GM21528 (cell line): ENCODE measurements at regions not wholly inside any gene's neighbourhood (a gene's known extent, or its start where the extent isn't known, plus 50 kb on each side); places are given as distances from the start of the nearest gene placed in this dataset.

ENCODE experiments used
- ATAC-seq: cut with Tn5 transposase; IDR thresholded peaks from one replicate; pipeline ENCODE4 v1.9.1; 2021; ENCODE audit warnings: mild to moderate bottlenecking, moderate library complexity; ENCODE audit not compliant: unreplicated experiment, low FRiP score

GRCh38 chr3:189449084-189449483, 182.1 kb upstream of the TP63 start:
- no peak for ATAC-seq

DNA sequence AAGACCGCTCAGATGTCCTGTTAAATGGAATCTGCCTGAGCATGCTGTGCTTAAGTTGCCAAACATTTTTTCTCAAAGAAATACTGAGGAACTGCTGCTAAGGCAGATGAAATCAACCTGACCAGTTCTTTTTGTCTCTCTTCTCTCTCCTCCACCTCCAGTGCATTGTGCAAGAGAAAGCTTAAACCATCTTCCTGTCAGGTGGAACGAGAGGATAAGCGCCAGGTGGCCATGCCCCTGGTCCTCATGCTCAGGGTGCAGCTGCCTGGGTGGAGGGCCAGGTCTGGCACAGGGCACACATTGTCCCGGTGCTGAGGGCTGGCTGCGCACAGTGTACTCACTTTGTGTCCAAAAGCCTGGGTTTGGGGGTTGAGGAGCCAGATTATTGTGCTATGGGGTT, 176.2 kb upstream of the TP63 start:
- ATAC-seq: no peak

- ATAC-seq: no peak
These were observed 175.4 kb upstream of the TP63 start for GRCh38 chr3:189455641-189456417.

DNA sequence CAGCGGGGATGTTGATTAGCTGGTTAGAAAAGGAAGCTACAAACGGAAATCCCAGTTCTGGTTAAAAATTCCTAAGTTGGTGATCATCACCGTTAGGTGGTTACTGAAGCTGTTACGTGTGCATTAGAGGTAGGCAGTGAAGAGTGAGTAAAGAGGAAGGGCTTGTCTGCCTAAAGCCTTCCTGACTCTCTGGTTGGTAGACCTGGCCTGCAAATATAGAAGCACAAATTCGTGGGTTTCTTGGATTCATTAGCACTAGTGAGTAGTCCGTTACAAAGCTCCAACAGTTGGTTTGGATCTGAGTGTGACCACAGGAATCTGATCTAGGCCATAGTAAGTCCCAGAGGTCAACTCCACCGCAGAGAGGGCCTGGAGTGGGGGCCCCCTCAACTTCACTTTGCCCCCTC, 174.0 kb upstream of the TP63 start:
- ATAC-seq: no peak

DNA sequence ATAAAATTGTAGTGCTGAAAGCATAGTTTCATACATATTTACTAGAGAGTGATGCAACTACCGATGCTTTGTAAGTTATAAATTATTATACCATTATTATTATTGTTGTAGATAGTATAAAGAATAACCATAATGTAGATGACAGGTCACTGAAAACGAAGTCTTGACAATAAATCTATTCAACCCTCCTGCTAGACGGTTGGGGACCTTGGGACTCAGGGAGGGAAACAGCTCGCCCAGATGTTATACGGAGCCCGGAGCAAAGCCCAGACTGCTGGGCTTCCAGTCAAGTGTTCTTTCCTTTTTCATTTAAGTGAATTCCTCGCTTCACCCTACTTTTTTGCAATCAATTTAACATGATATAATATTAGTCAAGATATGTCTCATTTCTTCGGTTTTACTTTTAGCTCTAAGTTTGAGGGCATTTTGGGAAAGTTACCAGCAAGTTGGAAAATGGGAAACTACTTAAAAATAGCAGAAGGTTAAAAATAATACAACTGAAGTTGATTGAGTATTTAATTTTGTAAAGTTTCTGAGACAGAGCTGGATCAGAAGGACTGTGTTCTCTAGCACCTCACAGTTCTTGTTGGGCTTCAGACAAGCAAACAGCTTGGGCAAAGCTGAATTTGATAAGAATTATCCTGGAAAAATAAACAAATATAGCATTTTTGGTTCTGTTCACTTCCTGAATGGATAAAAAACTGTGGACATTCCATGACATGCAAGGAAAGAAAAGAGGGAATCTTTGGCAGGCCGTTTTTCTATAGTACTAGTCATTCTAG, 173.4 kb upstream of the TP63 start:
- no peak for ATAC-seq

DNA sequence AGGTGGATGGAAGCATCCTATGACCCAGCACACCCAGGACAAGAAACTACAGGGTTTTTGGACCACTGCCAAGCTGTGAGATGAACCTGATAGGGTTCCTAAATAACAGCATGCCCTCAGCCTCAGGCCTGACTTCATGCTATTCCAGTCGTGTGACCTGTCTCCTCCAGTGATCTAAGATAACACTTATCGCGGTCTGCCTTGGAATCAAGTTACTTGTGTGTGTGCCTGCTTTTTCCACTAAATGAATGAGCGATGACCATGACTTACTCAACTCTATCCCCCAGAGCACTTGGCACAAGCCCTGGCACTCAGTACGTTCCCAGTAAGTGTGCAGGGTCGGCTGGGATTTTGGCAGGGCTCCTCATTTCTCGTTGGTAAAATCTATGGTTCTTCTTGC, 172.7 kb upstream of the TP63 start:
- ATAC-seq: no peak

GRCh38 chr3:189459231-189459630, 172.0 kb upstream of the TP63 start:
- no peak for ATAC-seq

DNA sequence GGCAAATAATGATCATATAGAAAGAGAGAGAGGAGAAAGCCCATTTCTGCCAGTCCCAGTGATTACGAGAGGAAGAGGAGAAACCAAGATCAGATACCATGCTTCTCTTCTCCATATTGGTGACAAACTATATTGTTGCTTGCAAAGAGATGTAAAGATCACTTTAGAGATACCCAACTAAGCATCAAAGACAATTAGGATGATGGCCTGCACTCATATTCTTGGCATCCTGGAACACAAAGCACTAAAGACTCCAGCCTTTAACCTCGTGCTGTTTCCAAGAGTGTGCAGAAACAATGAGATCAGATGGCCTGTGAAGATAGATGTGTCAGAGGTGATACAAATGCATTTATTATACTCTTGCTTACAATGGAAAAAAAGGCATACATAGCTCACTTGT, 170.7 kb upstream of the TP63 start:
- ATAC-seq: no peak

DNA sequence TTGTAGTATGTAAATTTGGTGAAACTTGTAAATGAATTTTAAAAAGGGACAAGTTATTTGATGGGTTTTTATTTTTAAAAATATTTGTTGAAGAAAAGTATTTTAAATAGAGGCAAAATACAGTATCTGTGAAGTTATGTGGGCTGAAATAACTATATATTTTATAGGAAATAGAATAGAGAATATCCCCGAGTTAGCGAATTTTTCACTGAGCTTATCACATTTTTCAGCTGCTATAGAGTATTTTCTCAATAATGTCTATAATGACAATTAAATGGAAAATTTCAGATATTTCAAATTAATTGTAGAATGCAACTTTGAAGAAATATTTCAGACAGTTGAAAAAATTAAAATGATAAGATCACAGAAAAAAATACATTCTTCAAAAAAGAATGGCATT, 166.4 kb upstream of the TP63 start:
- no peak for ATAC-seq

- ATAC-seq: no peak
These were observed 165.2 kb upstream of the TP63 start for GRCh38 chr3:189466004-189466403.

- ATAC-seq: no peak
These were observed 163.7 kb upstream of the TP63 start for GRCh38 chr3:189467451-189467850.

DNA sequence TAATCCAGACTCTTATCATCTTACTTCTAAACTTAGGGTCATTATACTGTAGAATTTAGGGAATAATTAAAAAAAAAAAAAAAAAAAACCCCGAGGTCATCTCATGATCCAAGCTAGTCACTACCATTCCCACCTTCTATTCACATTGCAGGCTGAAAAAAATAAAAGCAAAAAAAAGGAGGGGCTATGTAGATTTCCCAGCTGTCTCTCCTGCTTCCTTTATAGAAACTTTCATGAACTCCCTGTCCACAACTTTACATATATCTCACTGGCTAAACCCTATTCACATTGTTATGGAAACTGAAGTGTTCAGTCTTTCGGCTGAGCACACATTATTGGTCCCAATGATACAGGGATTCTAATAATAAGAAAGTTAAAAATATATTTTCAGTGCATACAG, 156.2 kb upstream of the TP63 start:
- ATAC-seq: no peak

- no peak for ATAC-seq
These were observed 153.6 kb upstream of the TP63 start for GRCh38 chr3:189477614-189478013.

GRCh38 chr3:189486556-189486955, 144.6 kb upstream of the TP63 start:
- ATAC-seq: no peak

- no peak for ATAC-seq
These were observed 142.9 kb upstream of the TP63 start for GRCh38 chr3:189488241-189488767.

GRCh38 chr3:189490337-189490736, 140.9 kb upstream of the TP63 start:
- no peak for ATAC-seq

DNA sequence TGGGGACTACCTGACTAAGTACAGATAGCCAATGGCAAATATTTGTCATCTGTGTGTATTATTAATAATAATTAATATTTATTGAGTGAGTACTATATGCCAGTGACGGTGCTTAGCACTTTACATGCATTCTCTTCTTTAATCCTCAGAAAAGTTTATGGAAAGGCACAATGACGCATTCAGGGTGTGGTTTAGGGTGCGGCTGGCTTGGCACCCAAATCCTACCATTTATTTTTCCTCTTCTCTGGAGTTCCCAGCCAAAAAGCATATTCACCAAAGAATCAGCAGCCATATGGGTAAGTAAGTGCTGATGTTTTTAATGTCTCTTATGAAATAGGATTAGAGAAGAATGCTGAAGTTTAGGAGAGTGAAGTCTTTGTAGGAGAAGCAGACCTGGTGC, 140.4 kb upstream of the TP63 start:
- ATAC-seq: no peak

GRCh38 chr3:189491831-189492230, 139.4 kb upstream of the TP63 start:
- ATAC-seq: no peak

GRCh38 chr3:189493271-189493670, 137.9 kb upstream of the TP63 start:
- ATAC-seq: no peak

DNA sequence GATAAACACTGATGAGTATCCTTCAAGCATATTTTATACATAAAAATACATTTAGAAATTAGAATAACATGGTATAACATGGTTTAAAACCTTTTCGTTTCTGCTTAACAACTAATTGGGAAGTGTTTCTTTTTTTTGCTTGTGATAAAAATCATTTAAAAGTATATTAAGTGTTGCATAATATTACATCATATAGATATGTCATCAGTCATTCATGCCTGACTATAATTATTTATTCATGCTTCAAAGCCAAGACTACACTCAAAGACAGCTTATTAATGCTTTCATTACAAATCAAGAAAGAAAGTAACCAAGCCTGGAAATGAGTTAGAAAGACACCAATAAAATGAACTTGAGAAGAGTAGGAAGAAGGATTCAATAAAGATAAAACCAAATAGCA, 136.6 kb upstream of the TP63 start:
- no peak for ATAC-seq

- ATAC-seq: no peak
These were observed 134.6 kb upstream of the TP63 start for GRCh38 chr3:189496375-189497138.
